WTC11 (cell line): ENCODE measurements at regions not wholly inside any gene's neighbourhood (a gene's known extent, or its start where the extent isn't known, plus 50 kb on each side); places are given as distances from the start of the nearest gene placed in this dataset.

ENCODE experiments used
- ATAC-seq: fragments of 200-7000 bp; cut with Tn5 transposase; 2 replicates; pipeline ENCODE4 v1.10.0; 2021; ENCODE audit warnings: mild to moderate bottlenecking, moderate library complexity
- CTCF ChIA-PET: fragments of 300-600 bp; sonication (Branson Sonifier 250); formaldehyde crosslinking; loops from one replicate; lab custom pipeline; 2021; ENCODE audit warnings: antibody characterized with exemption; lab: Charles Lee
- POLR2A ChIA-PET: fragments of 350-600 bp; sonication (Branson Sonifier 250); formaldehyde crosslinking; loops from one replicate; lab custom pipeline; 2021; ENCODE audit warnings: antibody characterized with exemption; lab: Charles Lee
- DNase-seq: peaks from one replicate; pipeline ENCODE4 v3.0.0; 2021; ENCODE audit warnings: low spot score
- H3K27ac Mint-ChIP-seq: 2 replicates; pipeline ENCODE4 v1.8.0; 2021; ENCODE audit warnings: mixed read lengths
- H3K27me3 Mint-ChIP-seq: 2 replicates; pipeline ENCODE4 v1.8.0; 2021; ENCODE audit warnings: low read depth, mild to moderate bottlenecking, moderate library complexity, mixed read lengths
- H3K36me3 Mint-ChIP-seq: 2 replicates; pipeline ENCODE4 v1.8.0; 2021; ENCODE audit warnings: mixed read lengths
- H3K4me1 Mint-ChIP-seq: 2 replicates; pipeline ENCODE4 v1.8.0; 2022; ENCODE audit warnings: mixed read lengths
- H3K4me3 Mint-ChIP-seq: 2 replicates; pipeline ENCODE4 v1.8.0; 2021; ENCODE audit warnings: mild to moderate bottlenecking, moderate library complexity, mixed read lengths
- H3K9me3 Mint-ChIP-seq: 2 replicates; pipeline ENCODE4 v1.8.0; 2021; ENCODE audit warnings: mixed read lengths
- ATF1 ChIP-seq: sonication (generic); formaldehyde crosslinking; IDR thresholded peaks from 2 replicates; pipeline ENCODE4 v1.8.1; 2023; ENCODE audit warnings: mild to moderate bottlenecking, moderate library complexity, missing genetic modification reagents
- CREB1 ChIP-seq: sonication (generic); formaldehyde crosslinking; IDR thresholded peaks from 2 replicates; pipeline ENCODE4 v1.8.0; 2023; ENCODE audit warnings: mild to moderate bottlenecking, missing genetic modification reagents
- CREM ChIP-seq: sonication (generic); formaldehyde crosslinking; IDR thresholded peaks from 2 replicates; pipeline ENCODE4 v1.8.1; 2022; ENCODE audit warnings: mild to moderate bottlenecking, missing genetic modification reagents, moderate library complexity
- ETV6 ChIP-seq: sonication (generic); formaldehyde crosslinking; IDR thresholded peaks from 2 replicates; pipeline ENCODE4 v1.8.1; 2022; ENCODE audit warnings: mild to moderate bottlenecking, missing genetic modification reagents
- FOXJ3 ChIP-seq: sonication (generic); formaldehyde crosslinking; IDR thresholded peaks from 2 replicates; pipeline ENCODE4 v1.9.0; 2021; ENCODE audit warnings: missing genetic modification reagents, mild to moderate bottlenecking, borderline replicate concordance
- GRHL2 ChIP-seq: fragments of 250-450 bp; sonication (Bioruptor Pico); IDR thresholded peaks from 2 replicates; pipeline ENCODE4 v1.8.0; 2022; ENCODE audit warnings: mild to moderate bottlenecking, moderate library complexity; ENCODE audit not compliant: insufficient replicate concordance, severe bottlenecking
- IRF2 ChIP-seq: sonication (generic); formaldehyde crosslinking; IDR thresholded peaks from 2 replicates; pipeline ENCODE4 v1.8.0; 2022; ENCODE audit warnings: low read depth, missing genetic modification reagents, borderline replicate concordance
- JAZF1 ChIP-seq: fragments of 250-450 bp; sonication (Bioruptor Pico); IDR thresholded peaks from 2 replicates; pipeline ENCODE4 v1.9.0; 2021; ENCODE audit warnings: moderate library complexity, mild to moderate bottlenecking, inconsistent platforms
- KAT7 ChIP-seq: sonication (generic); formaldehyde crosslinking; IDR thresholded peaks from 2 replicates; pipeline ENCODE4 v1.8.1; 2023; ENCODE audit warnings: missing genetic modification reagents, mild to moderate bottlenecking, borderline replicate concordance
- MYBL2 ChIP-seq: sonication (generic); formaldehyde crosslinking; IDR thresholded peaks from 2 replicates; pipeline ENCODE4 v1.8.1; 2023; ENCODE audit warnings: mild to moderate bottlenecking, moderate library complexity, missing genetic modification reagents
- NR2C2 ChIP-seq: sonication (generic); formaldehyde crosslinking; IDR thresholded peaks from 2 replicates; pipeline ENCODE4 v1.8.0; 2022; ENCODE audit warnings: mild to moderate bottlenecking, missing genetic modification reagents
- NR3C1 ChIP-seq: sonication (generic); formaldehyde crosslinking; conservative IDR thresholded peaks from 2 replicates; pipeline ENCODE4 v1.8.1; 2023; ENCODE audit warnings: low read depth, mild to moderate bottlenecking, missing genetic modification reagents
- OVOL2 ChIP-seq: fragments of 250-450 bp; sonication (Bioruptor Pico); IDR thresholded peaks from 2 replicates; pipeline ENCODE4 v1.9.0; 2021; ENCODE audit warnings: mild to moderate bottlenecking, borderline replicate concordance
- PRRX2 ChIP-seq: fragments of 250-450 bp; sonication (Bioruptor Pico); IDR thresholded peaks from 2 replicates; pipeline ENCODE4 v1.8.0; 2021; ENCODE audit warnings: mild to moderate bottlenecking
- SMAD3 ChIP-seq: sonication (generic); formaldehyde crosslinking; IDR thresholded peaks from 2 replicates; pipeline ENCODE4 v1.8.0; 2022; ENCODE audit warnings: missing genetic modification reagents, mild to moderate bottlenecking, borderline replicate concordance
- ZNF219 ChIP-seq: sonication (generic); formaldehyde crosslinking; IDR thresholded peaks from 2 replicates; pipeline ENCODE4 v1.8.0; 2023; ENCODE audit warnings: missing genetic modification reagents, mild to moderate bottlenecking, borderline replicate concordance
- ZNF317 ChIP-seq: sonication (generic); formaldehyde crosslinking; IDR thresholded peaks from 2 replicates; pipeline ENCODE4 v1.8.1; 2023; ENCODE audit warnings: low read depth, mild to moderate bottlenecking, moderate library complexity, missing genetic modification reagents, borderline replicate concordance
- ZNF423 ChIP-seq: fragments of 250-450 bp; sonication (Bioruptor Pico); IDR thresholded peaks from 2 replicates; pipeline ENCODE4 v2.1.2; 2022; ENCODE audit warnings: mild to moderate bottlenecking, moderate library complexity
- TF ChIP-seq, protein P1 (sequence below): sonication (generic); formaldehyde crosslinking; conservative IDR thresholded peaks from 2 replicates; pipeline ENCODE4 v1.8.1; 2023; ENCODE audit warnings: mild to moderate bottlenecking, low read depth, missing genetic modification reagents, moderate library complexity
- TF ChIP-seq, protein P2 (sequence below): sonication (generic); formaldehyde crosslinking; IDR thresholded peaks from 2 replicates; pipeline ENCODE4 v1.8.1; 2022; ENCODE audit warnings: low read depth, mild to moderate bottlenecking, moderate library complexity, missing genetic modification reagents, borderline replicate concordance
- TF ChIP-seq, protein P3 (sequence below): sonication (generic); formaldehyde crosslinking; IDR thresholded peaks from 2 replicates; pipeline ENCODE4 v1.8.0; 2022; ENCODE audit warnings: mild to moderate bottlenecking, missing genetic modification reagents
- TF ChIP-seq, protein P4 (sequence below): fragments of 250-450 bp; sonication (Bioruptor Pico); IDR thresholded peaks from 2 replicates; pipeline ENCODE4 v1.9.0; 2021; ENCODE audit warnings: mild to moderate bottlenecking
- TF ChIP-seq, protein P5 (sequence below): fragments of 250-450 bp; sonication (Bioruptor Pico); IDR thresholded peaks from 2 replicates; pipeline ENCODE4 v1.9.0; 2021; ENCODE audit warnings: mild to moderate bottlenecking
- TF ChIP-seq, protein P6 (sequence below): sonication (generic); formaldehyde crosslinking; IDR thresholded peaks from 2 replicates; pipeline ENCODE4 v1.8.0; 2022; ENCODE audit warnings: mild to moderate bottlenecking, missing genetic modification reagents
- TF ChIP-seq, protein P7 (sequence below): sonication (generic); formaldehyde crosslinking; IDR thresholded peaks from 2 replicates; pipeline ENCODE4 v1.8.1; 2023; ENCODE audit warnings: mild to moderate bottlenecking, missing genetic modification reagents, moderate library complexity

DNA sequence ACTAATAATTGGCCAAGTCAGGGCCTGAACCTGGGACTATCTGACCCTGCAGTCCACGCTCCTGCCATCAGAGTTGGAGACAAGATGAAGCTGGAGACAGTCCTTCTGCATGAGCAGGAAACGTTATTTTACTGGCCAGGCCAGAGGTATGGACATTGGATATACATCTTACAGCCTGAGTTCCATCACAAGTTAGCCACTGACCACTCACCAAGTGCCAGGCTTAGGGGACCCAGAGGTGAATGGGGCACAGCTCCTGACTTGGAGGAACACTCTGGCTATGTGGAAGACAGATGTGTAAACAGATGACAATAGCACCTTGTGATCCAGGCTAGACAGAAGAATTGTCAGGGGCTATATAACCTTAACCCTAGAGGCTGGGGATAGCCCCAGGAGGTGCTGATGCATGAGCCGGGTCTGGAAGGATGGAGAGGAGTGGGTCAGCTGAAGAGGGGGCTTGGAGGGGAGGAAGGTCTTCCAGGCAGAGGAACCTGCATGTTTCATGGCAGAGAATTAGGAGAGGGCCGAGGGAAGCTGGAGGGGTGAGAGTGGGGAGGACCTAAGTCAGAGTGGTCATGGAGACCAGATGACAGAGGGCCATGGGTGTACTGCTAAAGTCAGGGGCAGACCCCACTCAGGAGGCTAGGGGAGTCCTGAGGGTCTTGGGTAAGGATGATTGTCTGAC is 52.5 kb upstream of the DMRTB1 start:
- CTCF ChIA-PET: interaction anchor here (1.3 to 4.6 kb wide), 3 partner anchors 14 to 43 kb away, joined by 3 to 26 read pairs (median 5); no protein-coding TSS in a partner anchor
- peaks cover 47% of the 10 kb centered on the region for H3K27me3 Mint-ChIP-seq
- POLR2A ChIA-PET: no interaction called here
- no peak for ATAC-seq
- H3K4me3 Mint-ChIP-seq: no peak overlapping the region
- TF ChIP-seq ZNF317 (CRISPR knock-in tag) (no peak), GRHL2 (no peak), CREB1 (CRISPR knock-in tag) (no peak), ZNF423 (CRISPR knock-in tag) (no peak), JAZF1 (CRISPR knock-in tag) (no peak), CREM (no peak), IRF2 (CRISPR knock-in tag) (no peak), SMAD3 (CRISPR knock-in tag) (no peak), NR3C1 (CRISPR knock-in tag) (no peak), NR2C2 (CRISPR knock-in tag) (no peak), ETV6 (CRISPR knock-in tag) (no peak)
- TF ChIP-seq, protein P1, sequence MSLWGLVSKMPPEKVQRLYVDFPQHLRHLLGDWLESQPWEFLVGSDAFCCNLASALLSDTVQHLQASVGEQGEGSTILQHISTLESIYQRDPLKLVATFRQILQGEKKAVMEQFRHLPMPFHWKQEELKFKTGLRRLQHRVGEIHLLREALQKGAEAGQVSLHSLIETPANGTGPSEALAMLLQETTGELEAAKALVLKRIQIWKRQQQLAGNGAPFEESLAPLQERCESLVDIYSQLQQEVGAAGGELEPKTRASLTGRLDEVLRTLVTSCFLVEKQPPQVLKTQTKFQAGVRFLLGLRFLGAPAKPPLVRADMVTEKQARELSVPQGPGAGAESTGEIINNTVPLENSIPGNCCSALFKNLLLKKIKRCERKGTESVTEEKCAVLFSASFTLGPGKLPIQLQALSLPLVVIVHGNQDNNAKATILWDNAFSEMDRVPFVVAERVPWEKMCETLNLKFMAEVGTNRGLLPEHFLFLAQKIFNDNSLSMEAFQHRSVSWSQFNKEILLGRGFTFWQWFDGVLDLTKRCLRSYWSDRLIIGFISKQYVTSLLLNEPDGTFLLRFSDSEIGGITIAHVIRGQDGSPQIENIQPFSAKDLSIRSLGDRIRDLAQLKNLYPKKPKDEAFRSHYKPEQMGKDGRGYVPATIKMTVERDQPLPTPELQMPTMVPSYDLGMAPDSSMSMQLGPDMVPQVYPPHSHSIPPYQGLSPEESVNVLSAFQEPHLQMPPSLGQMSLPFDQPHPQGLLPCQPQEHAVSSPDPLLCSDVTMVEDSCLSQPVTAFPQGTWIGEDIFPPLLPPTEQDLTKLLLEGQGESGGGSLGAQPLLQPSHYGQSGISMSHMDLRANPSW (CRISPR knock-in tag): no peak
- TF ChIP-seq, protein P2, sequence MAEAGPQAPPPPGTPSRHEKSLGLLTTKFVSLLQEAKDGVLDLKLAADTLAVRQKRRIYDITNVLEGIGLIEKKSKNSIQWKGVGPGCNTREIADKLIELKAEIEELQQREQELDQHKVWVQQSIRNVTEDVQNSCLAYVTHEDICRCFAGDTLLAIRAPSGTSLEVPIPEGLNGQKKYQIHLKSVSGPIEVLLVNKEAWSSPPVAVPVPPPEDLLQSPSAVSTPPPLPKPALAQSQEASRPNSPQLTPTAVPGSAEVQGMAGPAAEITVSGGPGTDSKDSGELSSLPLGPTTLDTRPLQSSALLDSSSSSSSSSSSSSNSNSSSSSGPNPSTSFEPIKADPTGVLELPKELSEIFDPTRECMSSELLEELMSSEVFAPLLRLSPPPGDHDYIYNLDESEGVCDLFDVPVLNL: no peak
- TF ChIP-seq, protein P3, sequence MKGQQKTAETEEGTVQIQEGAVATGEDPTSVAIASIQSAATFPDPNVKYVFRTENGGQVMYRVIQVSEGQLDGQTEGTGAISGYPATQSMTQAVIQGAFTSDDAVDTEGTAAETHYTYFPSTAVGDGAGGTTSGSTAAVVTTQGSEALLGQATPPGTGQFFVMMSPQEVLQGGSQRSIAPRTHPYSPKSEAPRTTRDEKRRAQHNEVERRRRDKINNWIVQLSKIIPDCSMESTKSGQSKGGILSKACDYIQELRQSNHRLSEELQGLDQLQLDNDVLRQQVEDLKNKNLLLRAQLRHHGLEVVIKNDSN: no peak
- TF ChIP-seq, protein P4, sequence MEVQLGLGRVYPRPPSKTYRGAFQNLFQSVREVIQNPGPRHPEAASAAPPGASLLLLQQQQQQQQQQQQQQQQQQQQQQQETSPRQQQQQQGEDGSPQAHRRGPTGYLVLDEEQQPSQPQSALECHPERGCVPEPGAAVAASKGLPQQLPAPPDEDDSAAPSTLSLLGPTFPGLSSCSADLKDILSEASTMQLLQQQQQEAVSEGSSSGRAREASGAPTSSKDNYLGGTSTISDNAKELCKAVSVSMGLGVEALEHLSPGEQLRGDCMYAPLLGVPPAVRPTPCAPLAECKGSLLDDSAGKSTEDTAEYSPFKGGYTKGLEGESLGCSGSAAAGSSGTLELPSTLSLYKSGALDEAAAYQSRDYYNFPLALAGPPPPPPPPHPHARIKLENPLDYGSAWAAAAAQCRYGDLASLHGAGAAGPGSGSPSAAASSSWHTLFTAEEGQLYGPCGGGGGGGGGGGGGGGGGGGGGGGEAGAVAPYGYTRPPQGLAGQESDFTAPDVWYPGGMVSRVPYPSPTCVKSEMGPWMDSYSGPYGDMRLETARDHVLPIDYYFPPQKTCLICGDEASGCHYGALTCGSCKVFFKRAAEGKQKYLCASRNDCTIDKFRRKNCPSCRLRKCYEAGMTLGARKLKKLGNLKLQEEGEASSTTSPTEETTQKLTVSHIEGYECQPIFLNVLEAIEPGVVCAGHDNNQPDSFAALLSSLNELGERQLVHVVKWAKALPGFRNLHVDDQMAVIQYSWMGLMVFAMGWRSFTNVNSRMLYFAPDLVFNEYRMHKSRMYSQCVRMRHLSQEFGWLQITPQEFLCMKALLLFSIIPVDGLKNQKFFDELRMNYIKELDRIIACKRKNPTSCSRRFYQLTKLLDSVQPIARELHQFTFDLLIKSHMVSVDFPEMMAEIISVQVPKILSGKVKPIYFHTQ (CRISPR knock-in tag): no peak
- H3K36me3 Mint-ChIP-seq: peaks cover 4% of the 10 kb centered on the region; the same call in 1 of the 2 replicates
- H3K27ac Mint-ChIP-seq: no peak overlapping the region
- peaks cover 16% of the 10 kb centered on the region for H3K4me1 Mint-ChIP-seq
- H3K9me3 Mint-ChIP-seq: peaks cover 7% of the 10 kb centered on the region; the same call in 1 of the 2 replicates
- no peak for DNase-seq

DNA sequence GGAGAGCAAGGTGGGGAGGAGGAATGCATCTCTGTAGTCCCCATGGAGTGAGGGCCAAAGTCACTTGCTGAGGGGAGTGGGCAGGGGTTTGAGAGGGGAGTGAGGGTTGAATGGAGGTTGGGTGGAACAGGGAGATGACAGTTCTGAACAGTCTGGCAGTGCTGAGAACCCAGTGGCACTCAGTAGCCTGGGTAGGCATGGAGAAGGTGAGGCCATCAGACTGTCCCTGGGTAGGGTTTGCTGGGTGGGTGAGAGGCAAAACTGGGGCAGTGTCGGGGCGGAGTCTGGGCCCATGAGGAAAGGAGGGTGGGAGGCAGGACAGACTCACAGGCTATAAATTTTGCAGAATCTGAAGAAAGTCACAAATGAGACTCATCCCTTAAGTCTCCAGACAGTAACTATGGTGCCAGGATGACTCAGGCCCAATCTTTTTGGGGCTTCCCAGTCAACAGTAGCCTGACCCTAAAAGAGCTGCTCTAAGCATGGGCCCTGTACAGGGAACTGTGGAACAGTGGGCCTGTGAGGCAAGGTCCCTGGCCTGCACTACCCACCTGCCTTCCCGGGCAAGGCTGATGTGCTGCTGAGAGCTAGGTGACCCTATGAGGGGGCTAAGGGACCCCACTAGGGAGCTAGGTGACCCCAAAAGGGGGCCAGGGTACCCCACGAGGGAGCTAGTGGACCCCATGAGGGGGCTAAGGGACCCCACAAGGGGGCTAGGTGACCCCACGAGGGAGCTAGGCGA is 51.0 kb upstream of the DMRTB1 start:
- CTCF ChIA-PET: interaction anchor here (2.3 kb wide), 1 partner anchor 15 kb away, joined by 9 read pairs; no protein-coding TSS in a partner anchor
- peaks cover 45% of the 10 kb centered on the region for H3K27me3 Mint-ChIP-seq
- peaks cover 16% of the 10 kb centered on the region for H3K4me1 Mint-ChIP-seq
- DNase-seq (no peak), ATAC-seq (no peak)
- no peaks in the 10 kb centered on the region for H3K9me3 Mint-ChIP-seq
- POLR2A ChIA-PET: interaction anchor here (0.6 kb wide), 1 partner anchor 11 kb away, joined by 3 read pairs; no protein-coding TSS in a partner anchor
- H3K27ac Mint-ChIP-seq: no peak overlapping the region
- no peak overlapping the region for H3K4me3 Mint-ChIP-seq
- H3K36me3 Mint-ChIP-seq: no peaks in the 10 kb centered on the region
- TF ChIP-seq FOXJ3 (CRISPR knock-in tag): no peak
- no peak for TF ChIP-seq NR3C1 (CRISPR knock-in tag)
- TF ChIP-seq OVOL2: no peak
- TF ChIP-seq ZNF219 (CRISPR knock-in tag): no peak
- TF ChIP-seq, protein P5, sequence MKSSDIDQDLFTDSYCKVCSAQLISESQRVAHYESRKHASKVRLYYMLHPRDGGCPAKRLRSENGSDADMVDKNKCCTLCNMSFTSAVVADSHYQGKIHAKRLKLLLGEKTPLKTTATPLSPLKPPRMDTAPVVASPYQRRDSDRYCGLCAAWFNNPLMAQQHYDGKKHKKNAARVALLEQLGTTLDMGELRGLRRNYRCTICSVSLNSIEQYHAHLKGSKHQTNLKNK (CRISPR knock-in tag): no peak
- no peak for TF ChIP-seq ATF1
- TF ChIP-seq PRRX2 (CRISPR knock-in tag): no peak
- TF ChIP-seq, protein P6, sequence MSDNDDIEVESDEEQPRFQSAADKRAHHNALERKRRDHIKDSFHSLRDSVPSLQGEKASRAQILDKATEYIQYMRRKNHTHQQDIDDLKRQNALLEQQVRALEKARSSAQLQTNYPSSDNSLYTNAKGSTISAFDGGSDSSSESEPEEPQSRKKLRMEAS (CRISPR knock-in tag): no peak
- TF ChIP-seq, protein P7, sequence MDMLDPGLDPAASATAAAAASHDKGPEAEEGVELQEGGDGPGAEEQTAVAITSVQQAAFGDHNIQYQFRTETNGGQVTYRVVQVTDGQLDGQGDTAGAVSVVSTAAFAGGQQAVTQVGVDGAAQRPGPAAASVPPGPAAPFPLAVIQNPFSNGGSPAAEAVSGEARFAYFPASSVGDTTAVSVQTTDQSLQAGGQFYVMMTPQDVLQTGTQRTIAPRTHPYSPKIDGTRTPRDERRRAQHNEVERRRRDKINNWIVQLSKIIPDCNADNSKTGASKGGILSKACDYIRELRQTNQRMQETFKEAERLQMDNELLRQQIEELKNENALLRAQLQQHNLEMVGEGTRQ: no peak
- no peak for TF ChIP-seq NR2C2 (CRISPR knock-in tag)
- no peak for TF ChIP-seq ETV6 (CRISPR knock-in tag)
- no peak for TF ChIP-seq MYBL2 (CRISPR knock-in tag)
- TF ChIP-seq KAT7 (CRISPR knock-in tag): no peak
